Ishikawa (cell line): ENCODE measurements at regions not wholly inside any gene's neighbourhood (a gene's known extent, or its start where the extent isn't known, plus 50 kb on each side); places are given as distances from the start of the nearest gene placed in this dataset.

Experiments
- CEBPB ChIP-seq: IDR thresholded peaks from 2 replicates; pipeline ENCODE4 v1.6.1; 2012
- CREB1 ChIP-seq: IDR thresholded peaks from 2 replicates; pipeline ENCODE4 v1.6.1; 2012; ENCODE audit warnings: low read depth
- EGR1 ChIP-seq: IDR thresholded peaks from 2 replicates; pipeline ENCODE4 v1.6.1; 2012
- EP300 ChIP-seq: IDR thresholded peaks from 2 replicates; pipeline ENCODE4 v1.6.1; 2012; ENCODE audit warnings: borderline replicate concordance
- FOXM1 ChIP-seq: IDR thresholded peaks from 2 replicates; pipeline ENCODE4 v1.6.1; 2012; ENCODE audit warnings: low read depth, borderline replicate concordance
- MAX ChIP-seq: IDR thresholded peaks from 2 replicates; pipeline ENCODE4 v1.6.1; 2012
- NFIC ChIP-seq: IDR thresholded peaks from 2 replicates; pipeline ENCODE4 v1.6.1; 2012
- RAD21 ChIP-seq: IDR thresholded peaks from 2 replicates; pipeline ENCODE4 v1.6.1; 2012; ENCODE audit warnings: low read depth
- TAF1 ChIP-seq: IDR thresholded peaks from 2 replicates; pipeline ENCODE4 v1.6.1; 2012; ENCODE audit warnings: low read depth, mild to moderate bottlenecking
- TCF12 ChIP-seq: IDR thresholded peaks from 2 replicates; pipeline ENCODE4 v1.6.1; 2012; ENCODE audit warnings: low read depth
- TEAD4 ChIP-seq: IDR thresholded peaks from 2 replicates; pipeline ENCODE4 v1.6.1; 2012
- YY1 ChIP-seq: IDR thresholded peaks from 2 replicates; pipeline ENCODE4 v1.6.1; 2012; ENCODE audit warnings: low read depth
- ZBTB7A ChIP-seq: IDR thresholded peaks from 2 replicates; pipeline ENCODE4 v1.6.1; 2012; ENCODE audit warnings: low read depth
- TF ChIP-seq, protein P1 (sequence below): IDR thresholded peaks from 2 replicates; pipeline ENCODE4 v1.6.1; 2012
- TF ChIP-seq, protein P2 (sequence below): IDR thresholded peaks from 2 replicates; pipeline ENCODE4 v1.6.1; 2012; ENCODE audit warnings: low read depth, mild to moderate bottlenecking

- no peak for TF ChIP-seq TAF1
- TF ChIP-seq MAX = no peak
- TF ChIP-seq, protein P1, sequence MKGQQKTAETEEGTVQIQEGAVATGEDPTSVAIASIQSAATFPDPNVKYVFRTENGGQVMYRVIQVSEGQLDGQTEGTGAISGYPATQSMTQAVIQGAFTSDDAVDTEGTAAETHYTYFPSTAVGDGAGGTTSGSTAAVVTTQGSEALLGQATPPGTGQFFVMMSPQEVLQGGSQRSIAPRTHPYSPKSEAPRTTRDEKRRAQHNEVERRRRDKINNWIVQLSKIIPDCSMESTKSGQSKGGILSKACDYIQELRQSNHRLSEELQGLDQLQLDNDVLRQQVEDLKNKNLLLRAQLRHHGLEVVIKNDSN = no peak
- no peak for TF ChIP-seq ZBTB7A
- no peak for TF ChIP-seq TCF12
- TF ChIP-seq FOXM1 = no peak
- no peak for TF ChIP-seq EGR1
- TF ChIP-seq EP300 = no peak
- TF ChIP-seq CREB1 = no peak
- TF ChIP-seq, protein P2, sequence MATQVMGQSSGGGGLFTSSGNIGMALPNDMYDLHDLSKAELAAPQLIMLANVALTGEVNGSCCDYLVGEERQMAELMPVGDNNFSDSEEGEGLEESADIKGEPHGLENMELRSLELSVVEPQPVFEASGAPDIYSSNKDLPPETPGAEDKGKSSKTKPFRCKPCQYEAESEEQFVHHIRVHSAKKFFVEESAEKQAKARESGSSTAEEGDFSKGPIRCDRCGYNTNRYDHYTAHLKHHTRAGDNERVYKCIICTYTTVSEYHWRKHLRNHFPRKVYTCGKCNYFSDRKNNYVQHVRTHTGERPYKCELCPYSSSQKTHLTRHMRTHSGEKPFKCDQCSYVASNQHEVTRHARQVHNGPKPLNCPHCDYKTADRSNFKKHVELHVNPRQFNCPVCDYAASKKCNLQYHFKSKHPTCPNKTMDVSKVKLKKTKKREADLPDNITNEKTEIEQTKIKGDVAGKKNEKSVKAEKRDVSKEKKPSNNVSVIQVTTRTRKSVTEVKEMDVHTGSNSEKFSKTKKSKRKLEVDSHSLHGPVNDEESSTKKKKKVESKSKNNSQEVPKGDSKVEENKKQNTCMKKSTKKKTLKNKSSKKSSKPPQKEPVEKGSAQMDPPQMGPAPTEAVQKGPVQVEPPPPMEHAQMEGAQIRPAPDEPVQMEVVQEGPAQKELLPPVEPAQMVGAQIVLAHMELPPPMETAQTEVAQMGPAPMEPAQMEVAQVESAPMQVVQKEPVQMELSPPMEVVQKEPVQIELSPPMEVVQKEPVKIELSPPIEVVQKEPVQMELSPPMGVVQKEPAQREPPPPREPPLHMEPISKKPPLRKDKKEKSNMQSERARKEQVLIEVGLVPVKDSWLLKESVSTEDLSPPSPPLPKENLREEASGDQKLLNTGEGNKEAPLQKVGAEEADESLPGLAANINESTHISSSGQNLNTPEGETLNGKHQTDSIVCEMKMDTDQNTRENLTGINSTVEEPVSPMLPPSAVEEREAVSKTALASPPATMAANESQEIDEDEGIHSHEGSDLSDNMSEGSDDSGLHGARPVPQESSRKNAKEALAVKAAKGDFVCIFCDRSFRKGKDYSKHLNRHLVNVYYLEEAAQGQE = no peak
- TF ChIP-seq YY1 = no peak
- TF ChIP-seq RAD21 = no peak
- TF ChIP-seq CEBPB = no peak
- no peak for TF ChIP-seq NFIC
- no peak for TF ChIP-seq TEAD4
Measured at GRCh38 chr9:108766626-108767161, 89.1 kb downstream of the ACTL7B start.

DNA sequence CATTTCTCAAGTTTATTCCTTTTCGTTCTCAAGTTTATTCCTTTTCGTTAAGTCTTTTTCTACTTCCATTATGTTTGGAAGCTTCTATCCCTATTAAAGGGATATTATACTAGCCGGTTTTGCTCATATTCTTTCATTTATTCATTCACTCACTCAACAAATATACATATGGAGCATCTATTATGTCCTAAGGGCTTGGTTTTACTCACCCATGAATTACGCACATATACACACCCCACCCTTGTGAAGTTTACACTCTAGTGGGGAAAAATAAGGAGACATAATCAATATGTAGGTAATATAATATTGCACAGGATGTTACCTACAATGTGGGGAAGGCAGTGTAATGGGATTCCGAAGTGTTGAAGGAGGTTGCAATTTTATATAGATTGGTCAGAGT lies 90.5 kb downstream of the ACTL7B start:
- TF ChIP-seq YY1 (no peak), NFIC (no peak), MAX (no peak), FOXM1 (no peak), EP300 (no peak), CREB1 (no peak), EGR1 (no peak), TEAD4 (no peak), ZBTB7A (no peak), TCF12 (no peak), RAD21 (no peak), CEBPB (no peak), TAF1 (no peak)
- TF ChIP-seq, protein P1 = no peak
- TF ChIP-seq, protein P2 = no peak

GRCh38 chr9:108762348-108763055 lies 93.3 kb downstream of the ACTL7B start:
- TF ChIP-seq, protein P1 = no peak
- no peak for TF ChIP-seq ZBTB7A
- TF ChIP-seq TAF1 = no peak
- TF ChIP-seq CEBPB = no peak
- no peak for TF ChIP-seq NFIC
- TF ChIP-seq TEAD4 = no peak
- TF ChIP-seq EP300 = no peak
- no peak for TF ChIP-seq CREB1
- no peak for TF ChIP-seq EGR1
- TF ChIP-seq YY1 = no peak

DNA sequence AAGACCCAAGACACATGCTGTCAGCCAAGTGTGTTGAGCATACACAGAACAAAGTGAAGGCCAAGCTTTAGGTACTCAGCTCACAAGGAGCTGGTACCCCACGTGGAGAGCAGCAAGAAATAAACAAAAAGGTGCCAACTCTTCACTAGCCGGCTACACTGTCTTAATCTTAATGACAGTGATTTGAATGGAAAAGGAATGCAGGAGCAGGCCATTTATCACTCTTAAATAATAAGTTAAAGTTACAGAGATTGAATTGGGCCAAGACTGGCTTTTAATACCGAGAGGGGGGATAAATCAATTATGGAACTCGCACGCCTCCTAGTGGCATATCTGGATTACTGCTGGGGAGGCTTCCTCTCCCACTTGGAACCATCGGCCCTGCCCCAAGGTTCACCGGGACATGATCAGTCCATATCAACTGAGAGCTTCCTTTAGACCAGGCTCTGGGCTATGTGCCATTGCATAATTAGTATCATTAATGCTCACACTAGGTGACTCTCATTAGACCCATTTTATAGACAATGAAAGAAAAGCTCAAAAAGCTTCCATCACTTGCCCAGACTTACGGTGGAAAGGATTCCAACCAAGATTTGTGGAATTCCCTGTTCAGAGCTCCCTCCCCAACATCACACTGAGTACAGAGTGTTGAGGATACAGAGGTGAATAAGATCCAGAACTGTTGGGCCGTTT lies 94.0 kb downstream of the ACTL7B start:
- TF ChIP-seq EP300 = no peak
- TF ChIP-seq TEAD4 = no peak
- TF ChIP-seq CREB1 = no peak
- TF ChIP-seq, protein P1 = no peak
- no peak for TF ChIP-seq EGR1
- TF ChIP-seq CEBPB = no peak
- peak; percentile 91 for TF ChIP-seq RAD21

DNA sequence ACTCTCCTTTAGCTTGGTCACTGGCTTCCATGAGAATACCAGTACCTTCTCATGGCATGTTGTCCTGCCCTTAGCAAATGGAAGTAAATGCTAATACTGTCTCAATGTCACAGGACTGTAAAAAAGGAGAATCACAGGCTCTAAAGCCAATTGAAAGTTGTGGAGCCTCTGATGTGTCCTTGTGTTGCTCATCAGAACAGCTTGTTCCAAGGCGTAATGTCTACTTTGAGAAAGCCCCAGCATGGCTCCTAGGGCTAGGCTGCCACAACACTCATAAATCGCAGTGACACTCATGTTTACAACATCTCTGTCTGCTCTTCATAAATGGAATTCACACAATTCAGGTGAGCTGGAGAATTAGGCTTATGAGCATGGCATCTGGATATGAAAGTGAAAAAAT lies 94.9 kb downstream of the ACTL7B start:
- TF ChIP-seq MAX = no peak
